K562 (cell line): ENCODE measurements at regions not wholly inside any gene's neighbourhood (a gene's known extent, or its start where the extent isn't known, plus 50 kb on each side); places are given as distances from the start of the nearest gene placed in this dataset.

ENCODE experiments used
- HMG20A ChIP-seq: fragments of 450-650 bp; formaldehyde crosslinking; conservative IDR thresholded peaks from 2 replicates; pipeline ENCODE4 v1.4.0; 2020; ENCODE audit warnings: mild to moderate bottlenecking, mixed read lengths
- NR3C1 ChIP-seq: sonication (generic); formaldehyde crosslinking; IDR thresholded peaks from 2 replicates; pipeline ENCODE4 v1.8.1; 2022; ENCODE audit warnings: missing genetic modification reagents
- ZNF143 ChIP-seq: sonication (generic); formaldehyde crosslinking; IDR thresholded peaks from 2 replicates; pipeline ENCODE4 v1.9.0; 2022; ENCODE audit warnings: mild to moderate bottlenecking, missing genetic modification reagents
- ZNF764 ChIP-seq: fragments of 250-450 bp; sonication (Bioruptor Pico); IDR thresholded peaks from 2 replicates; pipeline ENCODE4 v1.4.0; 2020; ENCODE audit warnings: low read depth, mild to moderate bottlenecking, moderate library complexity
- TF ChIP-seq, protein P1 (sequence below): sonication (generic); formaldehyde crosslinking; IDR thresholded peaks from 2 replicates; pipeline ENCODE4 v1.8.1; 2022; ENCODE audit warnings: missing genetic modification reagents
- TF ChIP-seq, protein P2 (sequence below): sonication (generic); formaldehyde crosslinking; IDR thresholded peaks from 2 replicates; pipeline ENCODE4 v1.8.1; 2023; ENCODE audit warnings: mild to moderate bottlenecking, missing genetic modification reagents

DNA sequence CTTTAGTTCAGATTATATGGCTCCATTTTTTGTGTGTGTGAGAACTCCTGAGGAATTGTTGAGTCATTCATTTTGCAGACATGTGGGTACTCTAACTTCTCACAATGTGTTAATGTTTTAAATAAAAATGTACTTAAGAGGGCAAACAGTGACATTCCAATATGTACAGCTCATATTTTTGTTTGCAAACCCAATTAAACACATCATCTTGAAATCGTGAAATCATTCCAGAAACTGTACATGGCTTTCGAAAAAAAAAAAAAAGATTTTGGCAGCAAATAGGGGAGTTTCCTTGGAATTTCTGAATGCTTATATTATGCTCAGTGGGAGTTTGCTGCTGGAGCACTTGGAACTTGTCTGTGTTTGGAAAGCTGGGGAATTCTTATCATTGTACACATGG lies 85.0 kb downstream of the HPGD start:
- TF ChIP-seq, protein P1, sequence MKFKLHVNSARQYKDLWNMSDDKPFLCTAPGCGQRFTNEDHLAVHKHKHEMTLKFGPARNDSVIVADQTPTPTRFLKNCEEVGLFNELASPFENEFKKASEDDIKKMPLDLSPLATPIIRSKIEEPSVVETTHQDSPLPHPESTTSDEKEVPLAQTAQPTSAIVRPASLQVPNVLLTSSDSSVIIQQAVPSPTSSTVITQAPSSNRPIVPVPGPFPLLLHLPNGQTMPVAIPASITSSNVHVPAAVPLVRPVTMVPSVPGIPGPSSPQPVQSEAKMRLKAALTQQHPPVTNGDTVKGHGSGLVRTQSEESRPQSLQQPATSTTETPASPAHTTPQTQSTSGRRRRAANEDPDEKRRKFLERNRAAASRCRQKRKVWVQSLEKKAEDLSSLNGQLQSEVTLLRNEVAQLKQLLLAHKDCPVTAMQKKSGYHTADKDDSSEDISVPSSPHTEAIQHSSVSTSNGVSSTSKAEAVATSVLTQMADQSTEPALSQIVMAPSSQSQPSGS (CRISPR knock-in tag), result no peak
- TF ChIP-seq NR3C1 (CRISPR knock-in tag), result no peak
- TF ChIP-seq ZNF143 (CRISPR knock-in tag), result no peak
- TF ChIP-seq ZNF764, result no peak
- TF ChIP-seq, protein P2, sequence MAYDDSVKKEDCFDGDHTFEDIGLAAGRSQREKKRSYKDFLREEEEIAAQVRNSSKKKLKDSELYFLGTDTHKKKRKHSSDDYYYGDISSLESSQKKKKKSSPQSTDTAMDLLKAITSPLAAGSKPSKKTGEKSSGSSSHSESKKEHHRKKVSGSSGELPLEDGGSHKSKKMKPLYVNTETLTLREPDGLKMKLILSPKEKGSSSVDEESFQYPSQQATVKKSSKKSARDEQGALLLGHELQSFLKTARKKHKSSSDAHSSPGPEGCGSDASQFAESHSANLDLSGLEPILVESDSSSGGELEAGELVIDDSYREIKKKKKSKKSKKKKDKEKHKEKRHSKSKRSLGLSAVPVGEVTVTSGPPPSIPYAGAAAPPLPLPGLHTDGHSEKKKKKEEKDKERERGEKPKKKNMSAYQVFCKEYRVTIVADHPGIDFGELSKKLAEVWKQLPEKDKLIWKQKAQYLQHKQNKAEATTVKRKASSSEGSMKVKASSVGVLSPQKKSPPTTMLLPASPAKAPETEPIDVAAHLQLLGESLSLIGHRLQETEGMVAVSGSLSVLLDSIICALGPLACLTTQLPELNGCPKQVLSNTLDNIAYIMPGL, result no peak
- no peak for TF ChIP-seq HMG20A (CRISPR knock-in tag)
